MCF 10A (cell line): ENCODE measurements at regions not wholly inside any gene's neighbourhood (a gene's known extent, or its start where the extent isn't known, plus 50 kb on each side); places are given as distances from the start of the nearest gene placed in this dataset.
"Not testable (repeated sequence)": the region's sequence is repeated elsewhere in the genome, so short reads cannot be mapped to it uniquely, and the experiment has no call there.

Experiments used
- BruUV-seq: library from RNA; stranded (reverse); fragments of 400-500 nt; replicated peaks from 2 replicates; lab custom pipeline; 2021; lab: Mats Ljungman, UMichigan
- CTCF ChIA-PET: fragments of 300-600 bp; sonication (Branson Sonifier 250); formaldehyde crosslinking; extraction: SDS; loops from one replicate; lab custom pipeline; 2021; ENCODE audit warnings: antibody characterized with exemption, inconsistent platforms; lab: Yijun Ruan, JAX
- POLR2A ChIA-PET: fragments of 300-600, 350-650 bp; sonication (Branson Sonifier 250); formaldehyde crosslinking; extraction: SDS; loops from one replicate; lab custom pipeline; 2020; ENCODE audit warnings: antibody characterized with exemption, inconsistent platforms; lab: Yijun Ruan, JAX
- DNase-seq: peaks from one replicate; pipeline ENCODE4 v3.0.0-alpha.2; 2018; ENCODE audit not compliant: unreplicated experiment
- H3K27ac Mint-ChIP-seq: one replicate; pipeline ENCODE4 v1.8.0; 2022; ENCODE audit warnings: mild to moderate bottlenecking, low read depth, mixed read lengths; ENCODE audit not compliant: unreplicated experiment
- H3K27me3 Mint-ChIP-seq: one replicate; pipeline ENCODE4 v1.8.0; 2022; ENCODE audit warnings: mixed read lengths; ENCODE audit not compliant: insufficient read depth, unreplicated experiment
- H3K36me3 Mint-ChIP-seq: one replicate; pipeline ENCODE4 v1.8.0; 2022; ENCODE audit warnings: mild to moderate bottlenecking, moderate library complexity, mixed read lengths; ENCODE audit not compliant: insufficient read depth, unreplicated experiment
- H3K4me1 Mint-ChIP-seq: one replicate; pipeline ENCODE4 v1.8.0; 2022; ENCODE audit warnings: mixed read lengths; ENCODE audit not compliant: insufficient read depth, unreplicated experiment
- H3K4me3 Mint-ChIP-seq: one replicate; pipeline ENCODE4 v1.8.0; 2022; ENCODE audit warnings: mild to moderate bottlenecking, moderate library complexity, mixed read lengths; ENCODE audit not compliant: unreplicated experiment
- H3K9me3 Mint-ChIP-seq: one replicate; pipeline ENCODE4 v1.8.0; 2022; ENCODE audit warnings: mixed read lengths; ENCODE audit not compliant: unreplicated experiment
- CTCF ChIP-seq: fragments of 200-600 bp; IDR thresholded peaks from one replicate; pipeline ENCODE4 v1.8.0; 2022; ENCODE audit warnings: antibody characterized with exemption, mild to moderate bottlenecking; ENCODE audit not compliant: unreplicated experiment
- intact Hi-C: fragments of 100-400 bp; cut with micrococcal nuclease; formaldehyde crosslinking; loops from 2 replicates; pipeline ENCODE4 v1.14.1; 2022

GRCh38 chr2:88913280-88913679 is 221.8 kb downstream of the RPIA start:
- intact Hi-C loops, result no loop called here
- POLR2A ChIA-PET, result no interaction called here
- no peak for TF ChIP-seq CTCF
- no peak overlapping the region for H3K27ac Mint-ChIP-seq
- no peaks in the 10 kb centered on the region for H3K9me3 Mint-ChIP-seq
- BruUV-seq, result no TSS peak
- no peaks in the 10 kb centered on the region for H3K4me1 Mint-ChIP-seq
- H3K27me3 Mint-ChIP-seq, result peaks cover 85% of the 10 kb centered on the region
- CTCF ChIA-PET, result interaction anchor here (0.7 to 1.3 kb wide), 3 partner anchors 9 to 45 kb away, joined by 3 to 4 read pairs (median 4); no protein-coding TSS in a partner anchor
- no peak for DNase-seq
- H3K36me3 Mint-ChIP-seq, result no peaks in the 10 kb centered on the region
- H3K4me3 Mint-ChIP-seq, result no peak overlapping the region

GRCh38 chr2:88919087-88919738 is 227.7 kb downstream of the RPIA start:
- peak; percentile 48 for TF ChIP-seq CTCF
- H3K36me3 Mint-ChIP-seq, result no peaks in the 10 kb centered on the region
- H3K4me3 Mint-ChIP-seq, result no peak overlapping the region
- intact Hi-C loops, result loop anchor here (2.0 to 5.0 kb wide), 3 partner anchors 38 to 177 kb away; no protein-coding TSS in a partner anchor
- no peaks in the 10 kb centered on the region for H3K9me3 Mint-ChIP-seq
- peaks cover 64% of the 10 kb centered on the region for H3K27me3 Mint-ChIP-seq
- peak; percentile 46 for DNase-seq
- no peaks in the 10 kb centered on the region for H3K4me1 Mint-ChIP-seq
- ChIA-PET POLR2A (interaction anchor here (0.5 to 0.6 kb wide), 2 partner anchors 32 to 170 kb away, joined by 3 read pairs; no protein-coding TSS in a partner anchor), CTCF (interaction anchor here (0.6 to 1.9 kb wide), 21 partner anchors 9 to 322 kb away, joined by 3 to 10 read pairs (median 4); no protein-coding TSS in a partner anchor)
- no TSS peak for BruUV-seq
- peak overlapping the region; percentile 35 for H3K27ac Mint-ChIP-seq

- intact Hi-C loops, H3K4me3 Mint-ChIP-seq, H3K4me1 Mint-ChIP-seq, H3K27ac Mint-ChIP-seq, BruUV-seq, H3K36me3 Mint-ChIP-seq, POLR2A ChIA-PET, H3K9me3 Mint-ChIP-seq, DNase-seq: not testable (repeated sequence)
- CTCF ChIA-PET, result interaction anchor here (0.8 kb wide), 1 partner anchor 41 kb away, joined by 3 read pairs; no protein-coding TSS in a partner anchor
- peaks cover 64% of the 10 kb centered on the region for H3K27me3 Mint-ChIP-seq
Observed at GRCh38 chr2:88920399-88920798, 228.9 kb downstream of the RPIA start.

- H3K4me3 Mint-ChIP-seq, result no peak overlapping the region
- no peak overlapping the region for H3K27ac Mint-ChIP-seq
- BruUV-seq, result no TSS peak
- no peak for DNase-seq
- H3K36me3 Mint-ChIP-seq, result no peaks in the 10 kb centered on the region
- ChIA-PET POLR2A (no interaction called here), CTCF (interaction anchor here (0.9 to 1.5 kb wide), 2 partner anchors 21 to 44 kb away, joined by 3 to 4 read pairs; no protein-coding TSS in a partner anchor)
- H3K9me3 Mint-ChIP-seq, result no peaks in the 10 kb centered on the region
- H3K4me1 Mint-ChIP-seq, result no peaks in the 10 kb centered on the region
- peaks cover 75% of the 10 kb centered on the region for H3K27me3 Mint-ChIP-seq
- TF ChIP-seq CTCF, result no peak
- intact Hi-C loops, result no loop called here
Observed at GRCh38 chr2:88924533-88924932, 233.1 kb downstream of the RPIA start.
